WTC11 (cell line): ENCODE measurements at regions not wholly inside any gene's neighbourhood (a gene's known extent, or its start where the extent isn't known, plus 50 kb on each side); places are given as distances from the start of the nearest gene placed in this dataset.

Source experiments
- ATAC-seq: fragments of 200-7000 bp; cut with Tn5 transposase; 2 replicates; pipeline ENCODE4 v1.10.0; 2021; ENCODE audit warnings: mild to moderate bottlenecking, moderate library complexity
- CTCF ChIA-PET: fragments of 300-600 bp; sonication (Branson Sonifier 250); formaldehyde crosslinking; loops from one replicate; lab custom pipeline; 2021; ENCODE audit warnings: antibody characterized with exemption; lab: Charles Lee
- POLR2A ChIA-PET: fragments of 350-600 bp; sonication (Branson Sonifier 250); formaldehyde crosslinking; loops from one replicate; lab custom pipeline; 2021; ENCODE audit warnings: antibody characterized with exemption; lab: Charles Lee
- DNase-seq: peaks from one replicate; pipeline ENCODE4 v3.0.0; 2021; ENCODE audit warnings: low spot score
- H3K27ac Mint-ChIP-seq: 2 replicates; pipeline ENCODE4 v1.8.0; 2021; ENCODE audit warnings: mixed read lengths
- H3K27me3 Mint-ChIP-seq: 2 replicates; pipeline ENCODE4 v1.8.0; 2021; ENCODE audit warnings: low read depth, mild to moderate bottlenecking, moderate library complexity, mixed read lengths
- H3K36me3 Mint-ChIP-seq: 2 replicates; pipeline ENCODE4 v1.8.0; 2021; ENCODE audit warnings: mixed read lengths
- H3K4me1 Mint-ChIP-seq: 2 replicates; pipeline ENCODE4 v1.8.0; 2022; ENCODE audit warnings: mixed read lengths
- H3K4me3 Mint-ChIP-seq: 2 replicates; pipeline ENCODE4 v1.8.0; 2021; ENCODE audit warnings: mild to moderate bottlenecking, moderate library complexity, mixed read lengths
- H3K9me3 Mint-ChIP-seq: 2 replicates; pipeline ENCODE4 v1.8.0; 2021; ENCODE audit warnings: mixed read lengths
- CBFB ChIP-seq: sonication (generic); formaldehyde crosslinking; IDR thresholded peaks from 2 replicates; pipeline ENCODE4 v1.8.1; 2022; ENCODE audit warnings: mild to moderate bottlenecking, low read depth, missing genetic modification reagents
- CDX4 ChIP-seq: fragments of 250-450 bp; sonication (Bioruptor Pico); IDR thresholded peaks from 2 replicates; pipeline ENCODE4 v1.9.0; 2021; ENCODE audit warnings: moderate library complexity, mild to moderate bottlenecking, inconsistent platforms, borderline replicate concordance
- E2F4 ChIP-seq: sonication (generic); formaldehyde crosslinking; IDR thresholded peaks from 2 replicates; pipeline ENCODE4 v1.8.1; 2022; ENCODE audit warnings: low read depth, mild to moderate bottlenecking, moderate library complexity, missing genetic modification reagents, borderline replicate concordance
- ETV6 ChIP-seq: sonication (generic); formaldehyde crosslinking; IDR thresholded peaks from 2 replicates; pipeline ENCODE4 v1.8.1; 2022; ENCODE audit warnings: mild to moderate bottlenecking, missing genetic modification reagents
- JAZF1 ChIP-seq: fragments of 250-450 bp; sonication (Bioruptor Pico); IDR thresholded peaks from 2 replicates; pipeline ENCODE4 v1.9.0; 2021; ENCODE audit warnings: moderate library complexity, mild to moderate bottlenecking, inconsistent platforms
- KAT7 ChIP-seq: sonication (generic); formaldehyde crosslinking; IDR thresholded peaks from 2 replicates; pipeline ENCODE4 v1.8.1; 2023; ENCODE audit warnings: missing genetic modification reagents, mild to moderate bottlenecking, borderline replicate concordance
- MLX ChIP-seq: sonication (generic); formaldehyde crosslinking; IDR thresholded peaks from 2 replicates; pipeline ENCODE4 v1.8.1; 2023; ENCODE audit warnings: mild to moderate bottlenecking, missing genetic modification reagents, moderate library complexity
- PRDM15 ChIP-seq: sonication (generic); formaldehyde crosslinking; IDR thresholded peaks from 2 replicates; pipeline ENCODE4 v1.8.0; 2022; ENCODE audit warnings: missing genetic modification reagents
- PRRX2 ChIP-seq: fragments of 250-450 bp; sonication (Bioruptor Pico); IDR thresholded peaks from 2 replicates; pipeline ENCODE4 v1.8.0; 2021; ENCODE audit warnings: mild to moderate bottlenecking
- RELA ChIP-seq: sonication (generic); formaldehyde crosslinking; IDR thresholded peaks from 2 replicates; pipeline ENCODE4 v1.8.1; 2022; ENCODE audit warnings: missing genetic modification reagents, mild to moderate bottlenecking, borderline replicate concordance
- SMAD4 ChIP-seq: sonication (generic); formaldehyde crosslinking; IDR thresholded peaks from 2 replicates; pipeline ENCODE4 v1.8.0; 2022; ENCODE audit warnings: mild to moderate bottlenecking, missing genetic modification reagents
- STAT6 ChIP-seq: sonication (generic); formaldehyde crosslinking; conservative IDR thresholded peaks from 2 replicates; pipeline ENCODE4 v1.8.1; 2023; ENCODE audit warnings: mild to moderate bottlenecking, low read depth, missing genetic modification reagents, moderate library complexity
- ZMAT4 ChIP-seq: fragments of 250-450 bp; sonication (Bioruptor Pico); IDR thresholded peaks from 2 replicates; pipeline ENCODE4 v1.9.0; 2021; ENCODE audit warnings: mild to moderate bottlenecking
- ZNF121 ChIP-seq: sonication (generic); formaldehyde crosslinking; IDR thresholded peaks from 2 replicates; pipeline ENCODE4 v1.8.0; 2023; ENCODE audit warnings: missing genetic modification reagents
- ZNF138 ChIP-seq: sonication (generic); formaldehyde crosslinking; conservative IDR thresholded peaks from 2 replicates; pipeline ENCODE4 v1.8.1; 2022; ENCODE audit warnings: mild to moderate bottlenecking, moderate library complexity, missing genetic modification reagents
- ZNF281 ChIP-seq: sonication (generic); formaldehyde crosslinking; IDR thresholded peaks from 2 replicates; pipeline ENCODE4 v1.8.0; 2023; ENCODE audit warnings: mild to moderate bottlenecking, missing genetic modification reagents
- ZNF423 ChIP-seq: fragments of 250-450 bp; sonication (Bioruptor Pico); IDR thresholded peaks from 2 replicates; pipeline ENCODE4 v2.1.2; 2022; ENCODE audit warnings: mild to moderate bottlenecking, moderate library complexity
- ZNF671 ChIP-seq: fragments of 250-450 bp; sonication (Bioruptor Pico); IDR thresholded peaks from 2 replicates; pipeline ENCODE4 v1.8.0; 2021; ENCODE audit warnings: mild to moderate bottlenecking
- ZSCAN18 ChIP-seq: fragments of 250-450 bp; sonication (Bioruptor Pico); IDR thresholded peaks from 2 replicates; pipeline ENCODE4 v2.1.2; 2022; ENCODE audit warnings: mild to moderate bottlenecking, moderate library complexity

DNA sequence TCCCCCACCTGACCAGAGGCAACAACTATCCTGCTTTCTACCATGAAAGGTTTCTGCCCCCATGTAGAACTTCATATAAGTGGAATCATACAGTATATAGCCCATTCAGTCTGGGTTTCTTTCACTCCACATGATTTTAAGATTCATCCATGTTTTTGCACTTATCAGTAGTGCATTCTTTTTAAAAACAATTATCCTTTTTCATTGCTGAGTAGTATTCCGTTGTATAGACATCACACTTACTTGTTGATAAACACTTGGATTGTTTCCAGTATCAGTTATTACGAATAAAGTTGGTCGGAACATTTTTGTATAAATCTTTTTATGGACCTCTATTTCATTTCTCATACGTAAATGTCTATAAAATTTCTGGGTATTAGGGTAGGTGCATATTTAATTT lies 68.7 kb downstream of the CYCS start (continued):
- TF ChIP-seq STAT6 (CRISPR knock-in tag) (no peak), ZMAT4 (CRISPR knock-in tag) (no peak), SMAD4 (CRISPR knock-in tag) (no peak), ZSCAN18 (CRISPR knock-in tag) (no peak)

DNA sequence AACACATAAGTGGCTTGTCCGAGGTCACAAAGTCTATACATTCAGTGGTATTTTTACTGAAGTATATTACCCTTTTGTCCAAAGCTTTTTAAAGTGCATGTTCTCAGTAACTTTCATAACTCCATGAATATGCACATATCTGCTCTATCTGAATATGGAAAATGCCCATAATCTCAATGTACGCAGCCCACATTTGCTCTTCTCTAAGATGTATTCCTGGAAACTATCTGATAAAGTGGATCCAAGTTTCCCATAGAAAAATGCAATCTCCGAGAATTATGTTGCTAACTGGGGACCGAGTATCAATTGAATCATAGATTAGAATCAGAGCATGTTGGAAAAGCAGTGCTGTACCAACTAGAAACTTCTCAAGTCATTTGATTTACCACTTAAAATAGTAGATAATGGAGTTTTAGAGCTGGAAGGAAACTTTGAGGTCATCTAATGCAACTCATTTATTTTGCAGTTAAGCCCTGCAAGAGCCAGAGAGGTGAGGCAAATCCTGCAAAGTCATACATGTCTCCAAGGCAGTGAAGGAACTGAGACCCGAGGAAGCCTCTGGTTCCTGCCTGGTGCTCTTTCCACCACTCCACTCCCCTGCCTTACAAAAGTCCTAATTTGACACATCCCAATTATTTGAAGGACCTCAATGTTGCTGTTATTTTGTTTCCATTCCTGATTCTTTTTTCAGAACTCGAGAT lies 69.4 kb downstream of the CYCS start:
- POLR2A ChIA-PET: no interaction called here

More for the DNA sequence above, 69.4 kb downstream of the CYCS start:
- Mint-ChIP-seq H3K4me1 (peaks cover 8% of the 10 kb centered on the region), H3K9me3 (peaks cover 13% of the 10 kb centered on the region), H3K36me3 (peaks cover 6% of the 10 kb centered on the region; the same call in 1 of the 2 replicates), H3K4me3 (no peak overlapping the region), H3K27me3 (no peaks in the 10 kb centered on the region; the same call in 1 of the 2 replicates), H3K27ac (no peak overlapping the region)
- no peak for TF ChIP-seq E2F4 (CRISPR knock-in tag)
- TF ChIP-seq JAZF1 (CRISPR knock-in tag): no peak
- no peak for TF ChIP-seq ZNF138
- no peak for TF ChIP-seq CDX4 (CRISPR knock-in tag)
- no peak for TF ChIP-seq CBFB
- TF ChIP-seq SMAD4 (CRISPR knock-in tag): no peak
- no peak for TF ChIP-seq ZNF671 (CRISPR knock-in tag)
- no peak for TF ChIP-seq PRDM15
- TF ChIP-seq PRRX2 (CRISPR knock-in tag): no peak
- no peak for TF ChIP-seq ZNF121 (CRISPR knock-in tag)
- TF ChIP-seq MLX: no peak
- no peak for TF ChIP-seq ETV6 (CRISPR knock-in tag)
- TF ChIP-seq RELA (CRISPR knock-in tag): no peak
- no peak for TF ChIP-seq KAT7 (CRISPR knock-in tag)
- TF ChIP-seq ZNF423 (CRISPR knock-in tag): no peak
- TF ChIP-seq ZNF281 (CRISPR knock-in tag): no peak
- ATAC-seq: no peak
- no peak for DNase-seq
- CTCF ChIA-PET: no interaction called here
